ENCODE measurements at regions not wholly inside any gene's neighbourhood (a gene's known extent, or its start where the extent isn't known, plus 50 kb on each side); places are given as distances from the start of the nearest gene placed in this dataset.

GRCh38 chr6:56764081-56764566, 121.4 kb upstream of the DST start:
- no peak for DNase-seq

GRCh38 chr6:56761651-56762050, 119.0 kb upstream of the DST start:
- DNase-seq: no peak

- no peak for DNase-seq
Measured at GRCh38 chr6:56760842-56761241, 118.2 kb upstream of the DST start.

- DNase-seq: no peak
Measured at GRCh38 chr6:56759521-56759920, 116.8 kb upstream of the DST start.

GRCh38 chr6:56758553-56758952, 115.9 kb upstream of the DST start:
- DNase-seq: no peak

- DNase-seq: no peak
Measured at GRCh38 chr6:56758120-56758519, 115.4 kb upstream of the DST start.

- DNase-seq: no peak
Measured at GRCh38 chr6:56757588-56757984, 114.9 kb upstream of the DST start.

- DNase-seq: no peak
Measured at GRCh38 chr6:56756791-56757587, 114.3 kb upstream of the DST start.

GRCh38 chr6:56756219-56756789, 113.6 kb upstream of the DST start:
- no peak for DNase-seq

- no peak for DNase-seq
Measured at GRCh38 chr6:56755040-56755439, 112.4 kb upstream of the DST start.

- no peak for DNase-seq
Measured at GRCh38 chr6:56753811-56754210, 111.1 kb upstream of the DST start.

GRCh38 chr6:56752534-56752933, 109.8 kb upstream of the DST start:
- DNase-seq: no peak

GRCh38 chr6:56752009-56752408, 109.3 kb upstream of the DST start:
- no peak for DNase-seq

GRCh38 chr6:56751604-56752003, 108.9 kb upstream of the DST start:
- no peak for DNase-seq

GRCh38 chr6:56750686-56751085, 108.0 kb upstream of the DST start:
- no peak for DNase-seq

- DNase-seq: no peak
Measured at GRCh38 chr6:56749632-56750151, 107.0 kb upstream of the DST start.

- no peak for DNase-seq
Measured at GRCh38 chr6:56746767-56747504, 104.2 kb upstream of the DST start.

- no peak for DNase-seq
Measured at GRCh38 chr6:56745971-56746370, 103.3 kb upstream of the DST start.

- DNase-seq: no peak
Measured at GRCh38 chr6:56745081-56745480, 102.4 kb upstream of the DST start.

GRCh38 chr6:56744528-56744927, 101.8 kb upstream of the DST start:
- DNase-seq: no peak

GRCh38 chr6:56742122-56742791, 99.6 kb upstream of the DST start:
- no peak for DNase-seq

GRCh38 chr6:56741472-56741871, 98.8 kb upstream of the DST start:
- DNase-seq: no peak
